ENCODE measurements at regions not wholly inside any gene's neighbourhood (a gene's known extent, or its start where the extent isn't known, plus 50 kb on each side); places are given as distances from the start of the nearest gene placed in this dataset.

DNA sequence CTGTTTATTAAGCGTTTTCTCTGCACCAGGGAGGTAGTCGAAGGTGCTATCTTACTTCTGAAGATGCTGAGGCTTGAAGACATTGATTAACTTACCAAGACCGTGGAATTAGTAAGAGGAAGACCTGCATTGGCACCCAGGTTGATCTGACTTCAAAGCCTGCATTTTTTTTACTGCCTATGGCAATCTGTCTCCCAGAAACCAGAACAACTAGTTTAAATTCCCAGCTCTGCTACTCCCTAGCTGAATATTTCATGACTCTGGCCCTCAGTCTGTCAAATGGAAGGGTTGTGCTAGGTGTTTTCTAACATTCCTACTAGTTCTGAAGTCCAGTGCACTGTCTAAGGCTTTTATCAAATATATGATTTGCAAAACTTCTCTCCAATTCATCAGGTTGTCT, 52.0 kb upstream of the GRAMD1B start:
- no peak overlapping the region for H3K4me3 Mint-ChIP-seq
- H3K27me3 Mint-ChIP-seq (ENCODE audit: low read depth, poor library complexity), result peaks cover 6% of the 10 kb centered on the region
- TF ChIP-seq, protein P1, sequence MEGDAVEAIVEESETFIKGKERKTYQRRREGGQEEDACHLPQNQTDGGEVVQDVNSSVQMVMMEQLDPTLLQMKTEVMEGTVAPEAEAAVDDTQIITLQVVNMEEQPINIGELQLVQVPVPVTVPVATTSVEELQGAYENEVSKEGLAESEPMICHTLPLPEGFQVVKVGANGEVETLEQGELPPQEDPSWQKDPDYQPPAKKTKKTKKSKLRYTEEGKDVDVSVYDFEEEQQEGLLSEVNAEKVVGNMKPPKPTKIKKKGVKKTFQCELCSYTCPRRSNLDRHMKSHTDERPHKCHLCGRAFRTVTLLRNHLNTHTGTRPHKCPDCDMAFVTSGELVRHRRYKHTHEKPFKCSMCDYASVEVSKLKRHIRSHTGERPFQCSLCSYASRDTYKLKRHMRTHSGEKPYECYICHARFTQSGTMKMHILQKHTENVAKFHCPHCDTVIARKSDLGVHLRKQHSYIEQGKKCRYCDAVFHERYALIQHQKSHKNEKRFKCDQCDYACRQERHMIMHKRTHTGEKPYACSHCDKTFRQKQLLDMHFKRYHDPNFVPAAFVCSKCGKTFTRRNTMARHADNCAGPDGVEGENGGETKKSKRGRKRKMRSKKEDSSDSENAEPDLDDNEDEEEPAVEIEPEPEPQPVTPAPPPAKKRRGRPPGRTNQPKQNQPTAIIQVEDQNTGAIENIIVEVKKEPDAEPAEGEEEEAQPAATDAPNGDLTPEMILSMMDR (IDR thresholded peaks at IDR 0.05), result no peak
- H3K36me3 Mint-ChIP-seq (ENCODE audit: low read depth), result no peaks in the 10 kb centered on the region
- no peaks in the 10 kb centered on the region for H3K9me3 Mint-ChIP-seq
- peaks cover 47% of the 10 kb centered on the region for H3K4me1 Mint-ChIP-seq
- H3K27ac Mint-ChIP-seq, result no peak overlapping the region
- no peak for DNase-seq

DNA sequence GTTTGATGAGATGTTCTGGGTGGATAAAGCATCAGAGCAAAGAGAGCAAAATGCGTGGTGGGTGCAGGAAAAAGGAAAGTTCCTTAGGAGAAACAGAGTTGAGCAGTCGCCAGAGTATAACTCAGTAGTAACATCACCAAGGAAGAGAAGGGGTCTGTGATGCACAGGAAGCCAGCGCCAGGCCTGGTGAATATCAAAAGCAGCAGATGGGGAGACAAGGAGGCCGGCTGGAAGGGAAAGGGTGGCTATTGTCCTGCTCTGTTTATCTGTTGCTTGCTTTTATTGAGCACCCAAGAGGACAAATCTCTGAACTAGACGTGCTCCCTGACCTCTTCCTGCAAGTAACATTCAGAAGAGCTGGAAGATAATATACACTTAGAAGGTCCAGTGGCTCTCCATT, 52.7 kb upstream of the GRAMD1B start:
- H3K36me3 Mint-ChIP-seq (ENCODE audit: low read depth), result no peaks in the 10 kb centered on the region
- H3K27me3 Mint-ChIP-seq (ENCODE audit: low read depth, poor library complexity), result peaks cover 6% of the 10 kb centered on the region
- no peaks in the 10 kb centered on the region for H3K9me3 Mint-ChIP-seq
- H3K4me1 Mint-ChIP-seq, result peaks cover 47% of the 10 kb centered on the region
- H3K4me3 Mint-ChIP-seq, result no peak overlapping the region
- no peak for DNase-seq
- TF ChIP-seq, protein P1 (IDR thresholded peaks at IDR 0.05), result no peak
- H3K27ac Mint-ChIP-seq, result no peak overlapping the region

DNA sequence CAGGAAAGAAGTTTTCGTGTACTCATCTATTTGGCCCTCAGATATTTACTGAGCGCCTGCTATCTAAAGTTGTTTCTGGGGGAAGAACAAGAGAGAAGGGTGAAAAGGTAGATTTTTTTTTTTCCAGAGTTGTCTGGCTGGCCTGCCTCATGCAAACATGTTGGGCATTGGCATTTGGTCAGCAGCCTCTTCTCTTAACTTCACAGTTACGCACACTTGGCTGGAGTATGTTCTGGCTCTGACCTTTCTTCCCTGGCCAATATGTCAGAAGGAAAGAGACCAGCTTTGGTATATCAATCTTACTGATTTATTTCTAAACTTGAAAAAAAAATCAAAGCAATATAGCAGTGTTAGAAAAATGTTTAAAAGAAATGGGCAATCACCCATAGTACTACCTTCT, 54.2 kb upstream of the GRAMD1B start:
- Mint-ChIP-seq H3K27me3 (ENCODE audit: low read depth, poor library complexity) (peaks cover 7% of the 10 kb centered on the region), H3K27ac (no peak overlapping the region), H3K4me3 (no peak overlapping the region), H3K36me3 (ENCODE audit: low read depth) (no peaks in the 10 kb centered on the region), H3K4me1 (peaks cover 46% of the 10 kb centered on the region), H3K9me3 (no peaks in the 10 kb centered on the region)
- TF ChIP-seq, protein P1 (IDR thresholded peaks at IDR 0.05), result no peak
- DNase-seq, result no peak

DNA sequence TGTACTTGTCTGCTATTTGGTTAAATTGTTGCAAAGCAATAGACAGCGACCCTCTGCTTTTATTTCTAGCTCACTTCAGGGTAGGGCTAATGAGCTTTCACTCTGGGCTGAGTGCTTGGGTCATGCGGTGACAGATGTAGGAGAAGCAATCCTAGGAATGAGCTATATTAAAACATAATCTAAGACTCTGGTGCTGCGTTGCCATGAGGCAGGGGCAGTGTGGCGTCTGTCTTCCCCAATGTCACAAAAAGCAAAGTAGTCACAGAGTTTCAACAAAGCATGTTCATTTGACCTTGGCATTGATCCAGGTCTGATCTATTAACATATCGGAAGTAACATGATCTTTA, 55.5 kb upstream of the GRAMD1B start:
- no peak overlapping the region for H3K27ac Mint-ChIP-seq
- TF ChIP-seq, protein P1 (IDR thresholded peaks at IDR 0.05), result no peak
- H3K4me3 Mint-ChIP-seq, result no peak overlapping the region
- peaks cover 34% of the 10 kb centered on the region for H3K4me1 Mint-ChIP-seq
- no peak for DNase-seq
- no peaks in the 10 kb centered on the region for H3K36me3 Mint-ChIP-seq (ENCODE audit: low read depth)
- no peaks in the 10 kb centered on the region for H3K9me3 Mint-ChIP-seq
- H3K27me3 Mint-ChIP-seq (ENCODE audit: low read depth, poor library complexity), result peaks cover 10% of the 10 kb centered on the region

DNA sequence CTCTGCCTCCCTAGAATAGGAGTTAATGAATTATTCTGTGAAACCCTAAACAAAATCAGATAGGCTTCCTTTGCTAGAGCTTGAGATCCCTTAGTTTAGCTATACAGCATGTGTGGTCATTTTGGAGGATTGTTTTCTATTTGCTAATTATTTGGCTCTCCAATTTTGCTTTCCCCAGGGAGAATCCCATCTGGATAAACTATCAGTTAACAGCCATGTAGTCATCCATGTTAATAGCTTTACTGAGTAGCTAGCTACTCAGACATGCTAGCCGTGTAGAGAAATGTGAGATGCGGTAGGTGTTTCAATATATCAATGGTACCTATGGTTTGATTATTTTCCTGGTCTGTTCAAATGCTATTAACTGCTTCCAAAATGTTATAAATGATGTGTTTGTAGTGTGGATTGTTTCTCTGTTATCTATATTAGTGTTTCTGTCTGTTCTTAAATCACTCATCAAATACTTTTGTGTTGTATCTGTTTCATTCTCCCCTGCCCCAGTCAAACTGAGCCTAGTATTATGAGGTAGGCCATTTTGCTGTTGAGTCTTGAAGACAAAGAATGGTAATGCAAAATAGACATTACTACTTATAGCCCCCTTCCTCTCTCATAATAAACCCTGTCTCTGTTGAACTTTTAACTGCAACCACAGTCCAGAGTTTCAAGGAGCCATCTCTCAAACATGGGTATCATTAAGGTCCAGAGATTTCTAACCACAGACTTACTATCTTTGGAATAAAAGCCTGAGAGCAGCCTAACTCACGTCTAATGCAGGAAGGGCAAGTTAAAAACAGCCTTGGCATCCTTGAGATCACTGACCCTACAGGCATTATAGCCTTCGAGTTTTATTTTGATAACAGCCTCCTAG, 56.1 kb upstream of the GRAMD1B start:
- TF ChIP-seq, protein P1 (IDR thresholded peaks at IDR 0.05), result no peak
- DNase-seq, result no peak
- Mint-ChIP-seq H3K4me3 (no peak overlapping the region), H3K36me3 (ENCODE audit: low read depth) (no peaks in the 10 kb centered on the region), H3K4me1 (peaks cover 34% of the 10 kb centered on the region), H3K27ac (no peak overlapping the region), H3K27me3 (ENCODE audit: low read depth, poor library complexity) (peaks cover 11% of the 10 kb centered on the region), H3K9me3 (no peaks in the 10 kb centered on the region)
